RWPE2 (cell line): ENCODE measurements at regions not wholly inside any gene's neighbourhood (a gene's known extent, or its start where the extent isn't known, plus 50 kb on each side); places are given as distances from the start of the nearest gene placed in this dataset.

Experiments
- ATAC-seq: fragments of 200-7000 bp; cut with Tn5 transposase; 3 replicates; pipeline ENCODE4 v1.9.1; 2021; ENCODE audit warnings: low read depth
- DNase-seq: peaks from one replicate; pipeline ENCODE4 v3.0.0-alpha.2; 2020; ENCODE audit warnings: low spot score
- H3K27ac ChIP-seq: fragments of 450-650 bp; 2 replicates; pipeline ENCODE4 v1.5.1; 2017; ENCODE audit warnings: mild to moderate bottlenecking; ENCODE audit not compliant: poor library complexity, severe bottlenecking
- H3K27me3 ChIP-seq: fragments of 250-450 bp; sonication (Bioruptor Pico); 2 replicates; pipeline ENCODE4 v1.5.1; 2021; ENCODE audit warnings: mild to moderate bottlenecking, moderate library complexity; ENCODE audit not compliant: insufficient read depth, poor library complexity, severe bottlenecking
- H3K36me3 ChIP-seq: fragments of 250-450 bp; sonication (Bioruptor Pico); 2 replicates; pipeline ENCODE4 v1.5.1; 2020; ENCODE audit warnings: low read depth, mild to moderate bottlenecking, moderate library complexity
- H3K4me1 ChIP-seq: fragments of 250-450 bp; sonication (Bioruptor Pico); 2 replicates; pipeline ENCODE4 v1.5.1; 2021; ENCODE audit warnings: mild to moderate bottlenecking, moderate library complexity; ENCODE audit not compliant: insufficient read depth, poor library complexity, severe bottlenecking
- H3K4me3 ChIP-seq: fragments of 250-450 bp; sonication (Bioruptor Pico); 2 replicates; pipeline ENCODE4 v1.5.1; 2021; ENCODE audit warnings: mild to moderate bottlenecking, moderate library complexity; ENCODE audit not compliant: severe bottlenecking
- H3K9me3 ChIP-seq: fragments of 250-450 bp; sonication (Bioruptor Pico); 2 replicates; pipeline ENCODE4 v1.5.1; 2021; ENCODE audit warnings: mild to moderate bottlenecking, moderate library complexity; ENCODE audit not compliant: severe bottlenecking
- TF ChIP-seq, protein P1 (sequence below): fragments of 450-650 bp; IDR thresholded peaks from one replicate; pipeline ENCODE4 v1.5.1; 2017; ENCODE audit warnings: mild to moderate bottlenecking, moderate library complexity; ENCODE audit not compliant: poor library complexity, severe bottlenecking

DNA sequence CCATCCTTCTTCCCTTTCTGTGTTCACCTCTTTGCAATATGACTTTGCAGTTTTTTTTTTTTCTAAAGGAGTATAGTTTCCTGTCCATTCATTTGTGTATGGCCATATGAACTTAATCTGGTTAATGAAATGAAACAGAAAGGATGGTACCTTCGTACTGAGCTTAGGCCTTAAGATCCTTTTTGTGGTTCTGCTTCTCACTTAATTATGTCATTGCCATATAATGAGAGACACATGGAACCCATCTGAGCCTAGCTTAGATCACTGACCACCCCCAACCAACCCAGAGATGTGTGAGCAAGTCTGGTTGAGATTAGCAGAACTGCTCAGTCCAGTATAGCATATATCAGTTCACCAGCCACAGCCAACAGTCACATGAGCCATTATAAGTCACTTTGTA, 1179.6 kb downstream of the HACE1 start:
- ATAC-seq (no peak), DNase-seq (no peak)
- H3K27ac ChIP-seq, result no peak overlapping the region
- TF ChIP-seq, protein P1, sequence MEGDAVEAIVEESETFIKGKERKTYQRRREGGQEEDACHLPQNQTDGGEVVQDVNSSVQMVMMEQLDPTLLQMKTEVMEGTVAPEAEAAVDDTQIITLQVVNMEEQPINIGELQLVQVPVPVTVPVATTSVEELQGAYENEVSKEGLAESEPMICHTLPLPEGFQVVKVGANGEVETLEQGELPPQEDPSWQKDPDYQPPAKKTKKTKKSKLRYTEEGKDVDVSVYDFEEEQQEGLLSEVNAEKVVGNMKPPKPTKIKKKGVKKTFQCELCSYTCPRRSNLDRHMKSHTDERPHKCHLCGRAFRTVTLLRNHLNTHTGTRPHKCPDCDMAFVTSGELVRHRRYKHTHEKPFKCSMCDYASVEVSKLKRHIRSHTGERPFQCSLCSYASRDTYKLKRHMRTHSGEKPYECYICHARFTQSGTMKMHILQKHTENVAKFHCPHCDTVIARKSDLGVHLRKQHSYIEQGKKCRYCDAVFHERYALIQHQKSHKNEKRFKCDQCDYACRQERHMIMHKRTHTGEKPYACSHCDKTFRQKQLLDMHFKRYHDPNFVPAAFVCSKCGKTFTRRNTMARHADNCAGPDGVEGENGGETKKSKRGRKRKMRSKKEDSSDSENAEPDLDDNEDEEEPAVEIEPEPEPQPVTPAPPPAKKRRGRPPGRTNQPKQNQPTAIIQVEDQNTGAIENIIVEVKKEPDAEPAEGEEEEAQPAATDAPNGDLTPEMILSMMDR, result no peak
- H3K9me3 ChIP-seq, result no peaks in the 10 kb centered on the region
- H3K4me1 ChIP-seq, result no peaks in the 10 kb centered on the region
- H3K27me3 ChIP-seq, result no peaks in the 10 kb centered on the region
- no peaks in the 10 kb centered on the region for H3K36me3 ChIP-seq
- H3K4me3 ChIP-seq, result no peak overlapping the region

DNA sequence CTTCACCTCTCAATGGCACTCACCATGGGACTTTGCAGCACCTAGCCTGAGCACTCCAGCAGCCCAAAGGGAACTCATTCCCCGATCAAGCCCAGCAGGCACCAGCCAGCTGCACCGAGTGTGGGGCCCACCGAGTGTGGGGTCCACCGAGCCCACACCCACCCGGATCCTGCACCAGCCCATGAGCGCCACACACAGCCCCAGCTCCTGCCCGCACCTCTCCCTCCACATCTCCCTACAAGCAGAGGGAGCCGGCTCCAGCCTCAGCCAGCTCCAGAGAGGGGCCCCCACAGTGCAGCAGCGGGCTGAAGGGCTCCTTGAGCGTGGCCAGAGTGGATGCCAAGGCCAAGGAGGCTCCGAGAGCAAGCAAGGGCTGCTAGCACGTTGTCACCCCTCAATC, 1182.4 kb downstream of the HACE1 start:
- H3K27me3 ChIP-seq, result no peaks in the 10 kb centered on the region
- TF ChIP-seq, protein P1, result no peak
- no peak overlapping the region for H3K4me3 ChIP-seq
- H3K36me3 ChIP-seq, result no peaks in the 10 kb centered on the region
- no peak for ATAC-seq
- peak; percentile 36 for DNase-seq
- H3K9me3 ChIP-seq, result no peaks in the 10 kb centered on the region
- H3K4me1 ChIP-seq, result no peaks in the 10 kb centered on the region
- no peak overlapping the region for H3K27ac ChIP-seq

DNA sequence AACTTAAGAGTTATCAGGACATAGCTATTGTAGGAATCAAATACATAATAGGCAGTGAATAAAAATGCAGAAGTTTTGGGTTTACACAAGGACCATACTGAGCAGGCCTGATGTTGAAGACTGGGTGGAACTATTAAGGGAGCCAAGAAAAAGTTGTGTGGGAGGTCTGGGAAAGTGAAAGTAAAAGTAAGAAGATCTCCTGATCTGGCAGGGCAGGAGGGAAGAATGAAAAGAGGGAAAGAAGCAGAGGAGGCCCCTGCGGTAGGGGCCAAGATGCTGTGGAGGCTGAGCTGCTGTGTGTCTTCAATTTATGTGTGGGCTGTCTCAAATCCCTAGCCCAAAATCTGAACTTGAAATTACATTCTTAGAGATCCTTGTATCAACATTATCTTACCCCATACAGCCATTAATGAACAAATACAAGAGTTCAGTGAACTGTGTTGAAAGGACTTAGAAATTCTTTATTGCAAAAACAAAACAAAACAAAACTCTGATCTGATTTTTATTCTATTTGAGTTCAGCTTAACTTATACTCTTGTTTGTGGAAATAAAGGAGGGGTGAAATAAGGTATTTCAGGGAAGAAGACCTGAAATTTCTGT, 1183.8 kb downstream of the HACE1 start:
- no peak for DNase-seq

DNA sequence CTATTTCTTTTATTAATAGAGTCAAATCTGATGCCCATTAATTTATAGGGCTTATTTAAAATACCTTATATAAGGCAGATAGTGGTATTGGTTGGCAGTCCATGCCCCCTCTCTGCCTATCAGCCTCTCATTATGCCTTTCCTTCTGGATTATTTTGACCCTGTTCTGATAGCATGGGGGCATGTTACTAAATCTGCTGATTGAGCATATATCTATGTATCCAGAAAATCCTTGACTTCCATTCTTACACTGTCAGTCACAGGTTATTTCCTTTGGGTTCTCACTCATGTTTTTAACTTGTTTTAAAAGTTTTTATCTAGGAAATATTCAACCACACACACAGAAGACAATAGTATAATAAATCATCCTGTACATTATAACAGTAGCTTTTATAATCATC, 1184.9 kb downstream of the HACE1 start:
- TF ChIP-seq, protein P1, result no peak
- no peak for ATAC-seq
- H3K27me3 ChIP-seq, result no peaks in the 10 kb centered on the region

More for the DNA sequence above, 1183.8 kb downstream of the HACE1 start:
- no peak overlapping the region for H3K4me3 ChIP-seq
- H3K36me3 ChIP-seq, result no peaks in the 10 kb centered on the region
- H3K9me3 ChIP-seq, result no peaks in the 10 kb centered on the region
- H3K27me3 ChIP-seq, result no peaks in the 10 kb centered on the region
- ATAC-seq, result no peak; the same call in 2 of the 3 replicates
- TF ChIP-seq, protein P1, result no peak
- H3K27ac ChIP-seq, result no peak overlapping the region
- H3K4me1 ChIP-seq, result no peaks in the 10 kb centered on the region

DNA sequence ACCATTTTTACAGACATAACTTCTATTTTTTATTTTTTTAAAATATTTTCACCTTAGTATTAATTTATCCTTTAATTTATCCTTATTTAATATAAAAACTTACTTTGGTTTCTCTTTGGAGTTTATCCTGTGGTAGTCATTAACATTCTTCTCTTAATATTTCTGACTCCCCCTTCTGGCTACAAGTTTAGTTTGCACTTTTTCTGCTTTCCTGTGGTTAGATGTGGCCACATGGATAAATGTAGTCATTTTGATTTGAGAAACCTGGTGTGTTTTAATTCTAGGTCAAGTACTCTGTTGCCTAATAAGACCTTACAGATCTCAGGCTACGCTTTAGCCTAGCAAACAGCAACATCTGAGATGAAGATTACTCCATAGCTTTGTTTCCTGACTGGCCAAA, 1187.5 kb downstream of the HACE1 start:
- ATAC-seq (peak; percentile 42; the same call in 1 of the 3 replicates), DNase-seq (no peak)
- Histone ChIP-seq H3K27ac (no peak overlapping the region), H3K36me3 (no peaks in the 10 kb centered on the region), H3K4me1 (no peaks in the 10 kb centered on the region), H3K9me3 (no peaks in the 10 kb centered on the region), H3K4me3 (no peak overlapping the region), H3K27me3 (no peaks in the 10 kb centered on the region)
- TF ChIP-seq, protein P1, result peak; percentile 51

More for the DNA sequence above, 1184.9 kb downstream of the HACE1 start:
- Histone ChIP-seq H3K9me3 (no peaks in the 10 kb centered on the region), H3K27ac (no peak overlapping the region), H3K4me1 (no peaks in the 10 kb centered on the region), H3K36me3 (no peaks in the 10 kb centered on the region), H3K4me3 (no peak overlapping the region)
- DNase-seq, result no peak
